DMS79 treated with DMSO at 0.1 percent for 48 hours (cell line): ENCODE measurements at regions not wholly inside any gene's neighbourhood (a gene's known extent, or its start where the extent isn't known, plus 50 kb on each side); places are given as distances from the start of the nearest gene placed in this dataset.

Experiments used
- DNase-seq: peaks from one replicate; lab custom pipeline; 2025; lab: John Stamatoyannopoulos, UW

- no peak for DNase-seq
Measured at GRCh38 chr5:98664736-98665135, 108.7 kb upstream of the RGMB start.

- no peak for DNase-seq
Measured at GRCh38 chr5:98679963-98680362, 93.5 kb upstream of the RGMB start.

GRCh38 chr5:98690002-98690401 is 83.5 kb upstream of the RGMB start:
- DNase-seq: no peak

GRCh38 chr5:98694902-98695301 is 78.6 kb upstream of the RGMB start:
- no peak for DNase-seq

GRCh38 chr5:98698359-98698758 is 75.1 kb upstream of the RGMB start:
- DNase-seq: no peak

GRCh38 chr5:98700730-98701129 is 72.7 kb upstream of the RGMB start:
- no peak for DNase-seq

GRCh38 chr5:98705841-98706240 is 67.6 kb upstream of the RGMB start:
- no peak for DNase-seq

GRCh38 chr5:98709681-98710080 is 63.8 kb upstream of the RGMB start:
- no peak for DNase-seq

GRCh38 chr5:98713027-98713426 is 60.4 kb upstream of the RGMB start:
- no peak for DNase-seq

- DNase-seq: no peak
Measured at GRCh38 chr5:98713856-98714255, 59.6 kb upstream of the RGMB start.

- no peak for DNase-seq
Measured at GRCh38 chr5:98714710-98715288, 58.7 kb upstream of the RGMB start.

- DNase-seq: no peak
Measured at GRCh38 chr5:98721231-98721928, 52.1 kb upstream of the RGMB start.

- DNase-seq: no peak
Measured at GRCh38 chr5:98722188-98722587, 51.3 kb upstream of the RGMB start.

- DNase-seq: no peak
Measured at GRCh38 chr5:98723061-98723460, 50.4 kb upstream of the RGMB start.
